B cell (primary cell): ENCODE measurements at regions not wholly inside any gene's neighbourhood (a gene's known extent, or its start where the extent isn't known, plus 50 kb on each side); places are given as distances from the start of the nearest gene placed in this dataset.

Source experiments
- ATAC-seq: fragments of 200-7000 bp; cut with Tn5 transposase; one replicate; pipeline ENCODE4 v1.10.0; 2021; ENCODE audit warnings: low read depth, mild to moderate bottlenecking, moderate number of reproducible peaks, moderate library complexity
- CTCF ChIA-PET: fragments of 350-600 bp; sonication (Branson Sonifier 250); formaldehyde crosslinking; loops from one replicate; lab custom pipeline; 2021; ENCODE audit warnings: antibody characterized with exemption, inconsistent platforms; lab: Charles Lee
- POLR2A ChIA-PET: fragments of 350-600 bp; sonication (Branson Sonifier 250); formaldehyde crosslinking; loops from one replicate; lab custom pipeline; 2021; ENCODE audit warnings: antibody characterized with exemption; lab: Charles Lee
- DNase-seq: peaks from one replicate; pipeline ENCODE4 v3.0.0; 2013
- H2AFZ ChIP-seq: 2 replicates; pipeline ENCODE4 v1.6.1; 2012; ENCODE audit warnings: mild to moderate bottlenecking, low read depth, low read length; ENCODE audit not compliant: insufficient read depth, poor library complexity, severe bottlenecking
- H3K27ac ChIP-seq, 2 donors: 1 replicate in 1 of 2; 2 replicates in 1 of 2; pipeline ENCODE4 v1.5.1; 2012 to 2013; ENCODE audit warnings: low read length in 2 of 2, mild to moderate bottlenecking in 2 of 2, moderate library complexity in 1 of 2
- H3K27me3 ChIP-seq, 4 experiments: fragments of 200-600 bp in 1 of 4; sonication (generic) in 1 of 4; replicated peaks in 1 of 4; 1 replicate in 2 of 4; 2 replicates in 2 of 4; pipeline versions ENCODE4 v1.6.1 to v1.7.0; 2013 to 2016; ENCODE audit warnings: low read length in 3 of 4, mild to moderate bottlenecking in 2 of 4, mixed read lengths in 1 of 4, moderate library complexity in 1 of 4; ENCODE audit not compliant: insufficient read depth in 4 of 4, control insufficient read depth in 3 of 4; ENCODE audit errors: control extremely low read depth in 1 of 4
- H3K36me3 ChIP-seq, 2 experiments: replicated peaks in 1 of 2; 1 replicate in 1 of 2; 2 replicates in 1 of 2; pipeline versions ENCODE4 v1.6.1 to v1.7.1; 2013; ENCODE audit warnings: low read length in 1 of 2; ENCODE audit not compliant: insufficient read depth in 2 of 2, control insufficient read depth in 1 of 2; ENCODE audit errors: control extremely low read depth in 1 of 2, extremely low read depth in 1 of 2
- H3K4me1 ChIP-seq, 2 donors: fragments of 200-600 bp in 1 of 2; sonication (generic) in 1 of 2; 1 replicate in 1 of 2; 2 replicates in 1 of 2; pipeline versions ENCODE4 v1.5.1 to v1.6.1; 2013 to 2017; ENCODE audit warnings: low read length in 2 of 2; ENCODE audit not compliant: control insufficient read depth in 2 of 2, insufficient read depth in 2 of 2
- H3K4me2 ChIP-seq: replicated peaks from 2 replicates; pipeline ENCODE3; 2012; ENCODE audit warnings: mild to moderate bottlenecking, low read depth, low read length; ENCODE audit not compliant: poor library complexity, severe bottlenecking
- H3K4me3 ChIP-seq, 5 experiments: fragments of 200-600 bp in 1 of 5; sonication (generic) in 1 of 5; 1 replicate in 3 of 5; 2 replicates in 2 of 5; pipeline versions ENCODE4 v1.5.1 to v1.7.0; 2011 to 2016; ENCODE audit warnings: low read length in 4 of 5, mild to moderate bottlenecking in 4 of 5, low read depth in 2 of 5, control low read depth in 1 of 5, moderate library complexity in 1 of 5; ENCODE audit not compliant: insufficient read depth in 1 of 5; ENCODE audit errors: control extremely low read depth in 1 of 5, extremely low read depth in 1 of 5
- H3K79me2 ChIP-seq: fragments of 200-600 bp; sonication (generic); one replicate; pipeline ENCODE4 v1.6.0; 2016; ENCODE audit warnings: low read length; ENCODE audit not compliant: control insufficient read depth, insufficient read depth
- H3K9ac ChIP-seq: fragments of 200-600 bp; sonication (generic); 2 replicates; pipeline ENCODE4 v1.6.1; 2017; ENCODE audit warnings: mild to moderate bottlenecking, low read length, moderate library complexity
- H3K9me3 ChIP-seq, 3 donors: one replicate each; pipeline versions ENCODE4 v1.6.1 to v1.7.1; 2013; ENCODE audit warnings: low read length in 2 of 3; ENCODE audit not compliant: control insufficient read depth in 2 of 3, insufficient read depth in 1 of 3; ENCODE audit errors: control extremely low read depth in 1 of 3
- H4K20me1 ChIP-seq: 2 replicates; pipeline ENCODE4 v1.6.0; 2012; ENCODE audit warnings: mild to moderate bottlenecking, low read length; ENCODE audit not compliant: insufficient read depth, control insufficient read depth, poor library complexity, severe bottlenecking
- H3K27ac Mint-ChIP-seq: one replicate; pipeline ENCODE4 v1.8.0; 2021; ENCODE audit warnings: mixed read lengths
- H3K27me3 Mint-ChIP-seq: one replicate; pipeline ENCODE4 v1.8.0; 2021; ENCODE audit warnings: mixed read lengths
- H3K4me1 Mint-ChIP-seq: one replicate; pipeline ENCODE4 v1.8.0; 2021; ENCODE audit warnings: mixed read lengths
- H3K4me3 Mint-ChIP-seq: one replicate; pipeline ENCODE4 v1.8.0; 2021; ENCODE audit warnings: mixed read lengths
- H3K9me3 Mint-ChIP-seq: one replicate; pipeline ENCODE4 v1.8.0; 2022; ENCODE audit warnings: mixed read lengths; ENCODE audit not compliant: insufficient read depth
- CTCF ChIP-seq: fragments of 200-600 bp; IDR thresholded peaks from one replicate; pipeline ENCODE4 v1.8.0; 2022; ENCODE audit warnings: antibody characterized with exemption, mild to moderate bottlenecking
- EZH2 ChIP-seq: IDR thresholded peaks from 2 replicates; pipeline ENCODE4 v1.6.1; 2012; ENCODE audit warnings: borderline replicate concordance, low read depth, mild to moderate bottlenecking, moderate library complexity, low read length; ENCODE audit not compliant: insufficient read depth, poor library complexity, severe bottlenecking
- intact Hi-C: fragments of 100-400 bp; cut with micrococcal nuclease; formaldehyde crosslinking; loops from one replicate; pipeline ENCODE4 v1.10.0; 2022

DNA sequence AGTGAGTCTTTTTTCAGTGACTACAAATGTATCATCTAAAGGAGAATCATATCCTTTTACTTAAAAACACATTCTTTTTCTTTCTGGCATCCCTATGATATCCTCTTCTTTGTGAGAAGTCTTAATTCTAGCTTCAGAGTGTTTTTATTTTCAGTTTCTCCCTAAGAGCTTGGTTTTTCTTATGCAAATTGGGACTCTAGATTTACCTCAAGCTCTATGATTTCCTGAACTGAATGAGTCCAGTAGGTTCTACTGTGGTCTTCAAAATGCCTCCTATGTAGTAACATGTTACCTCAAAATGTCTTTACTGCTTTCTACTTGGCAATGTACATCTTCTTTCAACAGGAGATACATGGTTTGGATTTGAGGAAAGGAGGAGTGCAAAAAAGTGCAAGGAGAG, 148.2 kb upstream of the C21orf91 start:
- H3K36me3 ChIP-seq, result no peaks in the 10 kb centered on the region
- no peak overlapping the region for H3K4me3 Mint-ChIP-seq
- H2AFZ ChIP-seq, result no peak overlapping the region
- ATAC-seq, result no peak
- no peaks in the 10 kb centered on the region for H3K9me3 ChIP-seq
- H3K27me3 ChIP-seq, result no peaks in the 10 kb centered on the region
- ChIA-PET POLR2A (no interaction called here), CTCF (interaction anchor here (0.6 kb wide), 1 partner anchor 41 kb away, joined by 5 read pairs; no protein-coding TSS in a partner anchor)
- no peaks in the 10 kb centered on the region for H3K4me1 ChIP-seq
- TF ChIP-seq EZH2 (no peak), CTCF (no peak)
- no peaks in the 10 kb centered on the region for H3K4me1 Mint-ChIP-seq
- no peaks in the 10 kb centered on the region for H4K20me1 ChIP-seq
- no peaks in the 10 kb centered on the region for H3K79me2 ChIP-seq
- H3K27ac Mint-ChIP-seq, result no peak overlapping the region
- H3K4me2 ChIP-seq, result no peak overlapping the region
- H3K4me3 ChIP-seq, result no peak overlapping the region
- H3K27me3 Mint-ChIP-seq, result no peaks in the 10 kb centered on the region
- intact Hi-C loops, result no loop called here
- no peak overlapping the region for H3K9ac ChIP-seq
- H3K9me3 Mint-ChIP-seq, result peaks cover 2% of the 10 kb centered on the region
- DNase-seq, result no peak
- H3K27ac ChIP-seq, result no peak overlapping the region

- TF ChIP-seq EZH2 (no peak), CTCF (no peak)
- H4K20me1 ChIP-seq, result no peaks in the 10 kb centered on the region
- Mint-ChIP-seq H3K27ac (no peak overlapping the region), H3K9me3 (peaks cover 2% of the 10 kb centered on the region), H3K4me1 (no peaks in the 10 kb centered on the region), H3K4me3 (no peak overlapping the region), H3K27me3 (no peaks in the 10 kb centered on the region)
- H3K4me1 ChIP-seq, result no peaks in the 10 kb centered on the region
- no peaks in the 10 kb centered on the region for H3K36me3 ChIP-seq
- no peaks in the 10 kb centered on the region for H3K9me3 ChIP-seq
- ChIA-PET CTCF (no interaction called here), POLR2A (no interaction called here)
- H3K4me2 ChIP-seq, result no peak overlapping the region
- H3K9ac ChIP-seq, result no peak overlapping the region
- H3K27me3 ChIP-seq, result no peaks in the 10 kb centered on the region
- no peak overlapping the region for H3K4me3 ChIP-seq
- intact Hi-C loops, result no loop called here
- ATAC-seq, result no peak
- no peak overlapping the region for H3K27ac ChIP-seq
- H2AFZ ChIP-seq, result no peak overlapping the region
- no peaks in the 10 kb centered on the region for H3K79me2 ChIP-seq
- DNase-seq, result no peak
These were observed 145.6 kb upstream of the C21orf91 start for GRCh38 chr21:17964716-17965115.
